GM21576 (cell line): ENCODE measurements at regions not wholly inside any gene's neighbourhood (a gene's known extent, or its start where the extent isn't known, plus 50 kb on each side); places are given as distances from the start of the nearest gene placed in this dataset.
"Not testable (repeated sequence)": the region's sequence is repeated elsewhere in the genome, so short reads cannot be mapped to it uniquely, and the experiment has no call there.

Source experiments
- ATAC-seq: cut with Tn5 transposase; IDR thresholded peaks from one replicate; pipeline ENCODE4 v1.9.1; 2021; ENCODE audit warnings: mild to moderate bottlenecking, moderate library complexity; ENCODE audit not compliant: unreplicated experiment

GRCh38 chr9:25816439-25816838 is 138.2 kb upstream of the TUSC1 start:
- no peak for ATAC-seq

GRCh38 chr9:25814023-25814422 is 135.8 kb upstream of the TUSC1 start:
- ATAC-seq = no peak

GRCh38 chr9:25813478-25813877 is 135.2 kb upstream of the TUSC1 start:
- no peak for ATAC-seq

- no peak for ATAC-seq
Observed at GRCh38 chr9:25808554-25808953, 130.3 kb upstream of the TUSC1 start.

- no peak for ATAC-seq
Observed at GRCh38 chr9:25804856-25805255, 126.6 kb upstream of the TUSC1 start.

- ATAC-seq = not testable (repeated sequence)
Observed at GRCh38 chr9:25801989-25802388, 123.7 kb upstream of the TUSC1 start.

- ATAC-seq = no peak
Observed at GRCh38 chr9:25773805-25774204, 95.6 kb upstream of the TUSC1 start.

- ATAC-seq = no peak
Observed at GRCh38 chr9:25755951-25756350, 77.7 kb upstream of the TUSC1 start.

GRCh38 chr9:25752398-25752797 is 74.2 kb upstream of the TUSC1 start:
- no peak for ATAC-seq

GRCh38 chr9:25742256-25742655 is 64.0 kb upstream of the TUSC1 start:
- ATAC-seq = no peak

GRCh38 chr9:25733336-25733982 is 55.2 kb upstream of the TUSC1 start:
- no peak for ATAC-seq

- not testable (repeated sequence) for ATAC-seq
Observed at GRCh38 chr9:25731895-25732794, 53.9 kb upstream of the TUSC1 start.
